ENCODE measurements at regions not wholly inside any gene's neighbourhood (a gene's known extent, or its start where the extent isn't known, plus 50 kb on each side); places are given as distances from the start of the nearest gene placed in this dataset.

- no peak overlapping the region for H3K4me3 ChIP-seq
- H3K9ac ChIP-seq (ENCODE audit: insufficient read length) = no peak overlapping the region
- no peak overlapping the region for H3K27ac ChIP-seq
- H3K36me3 ChIP-seq (ENCODE audit: insufficient read depth, low read length) = no peaks in the 10 kb centered on the region
- no peaks in the 10 kb centered on the region for H3K9me3 ChIP-seq (ENCODE audit: low read depth, low read length)
- TF ChIP-seq FOXP2 (optimal IDR thresholded peaks at IDR 0.05; ENCODE audit: control extremely low read depth, extremely low read length, insufficient read depth) (no peak), EZH2 (IDR thresholded peaks at IDR 0.05) (no peak), POLR2AphosphoS5 (IDR thresholded peaks at IDR 0.05; ENCODE audit: borderline replicate concordance, low read depth, low read length) (no peak)
- no peak for DNase-seq (ENCODE audit: low read depth, low spot score)
Observed at GRCh38 chr11:92880381-92880780, 89.1 kb upstream of the MTNR1B start.

GRCh38 chr11:92881940-92882450, 87.5 kb upstream of the MTNR1B start:
- DNase-seq (ENCODE audit: low read depth, low spot score) = no peak
- H3K9ac ChIP-seq (ENCODE audit: insufficient read length) = no peak overlapping the region
- H3K9me3 ChIP-seq (ENCODE audit: low read depth, low read length) = no peaks in the 10 kb centered on the region
- H3K27ac ChIP-seq = no peak overlapping the region
- TF ChIP-seq FOXP2 (optimal IDR thresholded peaks at IDR 0.05; ENCODE audit: control extremely low read depth, extremely low read length, insufficient read depth) (no peak), EZH2 (IDR thresholded peaks at IDR 0.05) (no peak), POLR2AphosphoS5 (IDR thresholded peaks at IDR 0.05; ENCODE audit: borderline replicate concordance, low read depth, low read length) (no peak)
- H3K36me3 ChIP-seq (ENCODE audit: insufficient read depth, low read length) = no peaks in the 10 kb centered on the region
- no peak overlapping the region for H3K4me3 ChIP-seq

GRCh38 chr11:92882828-92883611, 86.4 kb upstream of the MTNR1B start:
- DNase-seq (ENCODE audit: low read depth, low spot score) = no peak
- Histone ChIP-seq H3K9me3 (ENCODE audit: low read depth, low read length) (no peaks in the 10 kb centered on the region), H3K36me3 (ENCODE audit: insufficient read depth, low read length) (no peaks in the 10 kb centered on the region), H3K4me3 (no peak overlapping the region), H3K27ac (no peak overlapping the region), H3K9ac (ENCODE audit: insufficient read length) (no peak overlapping the region)
- no peak for TF ChIP-seq POLR2AphosphoS5 (IDR thresholded peaks at IDR 0.05; ENCODE audit: borderline replicate concordance, low read depth, low read length)
- TF ChIP-seq FOXP2 (optimal IDR thresholded peaks at IDR 0.05; ENCODE audit: control extremely low read depth, extremely low read length, insufficient read depth) = no peak
- no peak for TF ChIP-seq EZH2 (IDR thresholded peaks at IDR 0.05)

GRCh38 chr11:92885600-92885999, 83.9 kb upstream of the MTNR1B start:
- H3K36me3 ChIP-seq (ENCODE audit: insufficient read depth, low read length) = no peaks in the 10 kb centered on the region
- no peak for TF ChIP-seq POLR2AphosphoS5 (IDR thresholded peaks at IDR 0.05; ENCODE audit: borderline replicate concordance, low read depth, low read length)
- no peak for TF ChIP-seq FOXP2 (optimal IDR thresholded peaks at IDR 0.05; ENCODE audit: control extremely low read depth, extremely low read length, insufficient read depth)
- no peak for TF ChIP-seq EZH2 (IDR thresholded peaks at IDR 0.05)
- H3K27ac ChIP-seq = no peak overlapping the region
- DNase-seq (ENCODE audit: low read depth, low spot score) = no peak
- no peaks in the 10 kb centered on the region for H3K9me3 ChIP-seq (ENCODE audit: low read depth, low read length)
- H3K9ac ChIP-seq (ENCODE audit: insufficient read length) = no peak overlapping the region
- H3K4me3 ChIP-seq = no peak overlapping the region

- DNase-seq (ENCODE audit: low read depth, low spot score) = peak; percentile 70
- H3K9ac ChIP-seq (ENCODE audit: insufficient read length) = no peak overlapping the region
- H3K27ac ChIP-seq = no peak overlapping the region
- H3K36me3 ChIP-seq (ENCODE audit: insufficient read depth, low read length) = no peaks in the 10 kb centered on the region
- no peak overlapping the region for H3K4me3 ChIP-seq
- H3K9me3 ChIP-seq (ENCODE audit: low read depth, low read length) = no peaks in the 10 kb centered on the region
- TF ChIP-seq POLR2AphosphoS5 (IDR thresholded peaks at IDR 0.05; ENCODE audit: borderline replicate concordance, low read depth, low read length) (no peak), FOXP2 (optimal IDR thresholded peaks at IDR 0.05; ENCODE audit: control extremely low read depth, extremely low read length, insufficient read depth) (no peak), EZH2 (IDR thresholded peaks at IDR 0.05) (no peak)
Observed at GRCh38 chr11:92886243-92886905, 83.1 kb upstream of the MTNR1B start.

- DNase-seq (ENCODE audit: low read depth, low spot score) = no peak
- no peaks in the 10 kb centered on the region for H3K9me3 ChIP-seq (ENCODE audit: low read depth, low read length)
- H3K36me3 ChIP-seq (ENCODE audit: insufficient read depth, low read length) = no peaks in the 10 kb centered on the region
- no peak overlapping the region for H3K27ac ChIP-seq
- no peak for TF ChIP-seq EZH2 (IDR thresholded peaks at IDR 0.05)
- no peak overlapping the region for H3K4me3 ChIP-seq
- no peak overlapping the region for H3K9ac ChIP-seq (ENCODE audit: insufficient read length)
Observed at GRCh38 chr11:92888696-92889095, 80.8 kb upstream of the MTNR1B start.

GRCh38 chr11:92890846-92891245, 78.6 kb upstream of the MTNR1B start:
- TF ChIP-seq EZH2 (IDR thresholded peaks at IDR 0.05) (no peak), FOXP2 (optimal IDR thresholded peaks at IDR 0.05; ENCODE audit: control extremely low read depth, extremely low read length, insufficient read depth) (no peak), POLR2AphosphoS5 (IDR thresholded peaks at IDR 0.05; ENCODE audit: borderline replicate concordance, low read depth, low read length) (no peak)
- DNase-seq (ENCODE audit: low read depth, low spot score) = no peak

GRCh38 chr11:92892802-92893684, 76.4 kb upstream of the MTNR1B start:
- peak; percentile 40; the same call in 1 of the 2 replicates for TF ChIP-seq POLR2AphosphoS5 (IDR thresholded peaks at IDR 0.05; ENCODE audit: borderline replicate concordance, low read depth, low read length)
- no peak for TF ChIP-seq FOXP2 (optimal IDR thresholded peaks at IDR 0.05; ENCODE audit: control extremely low read depth, extremely low read length, insufficient read depth)
- TF ChIP-seq EZH2 (IDR thresholded peaks at IDR 0.05) = no peak
- no peaks in the 10 kb centered on the region for H3K9me3 ChIP-seq (ENCODE audit: low read depth, low read length)
- peak overlapping the region; percentile 32 for H3K4me3 ChIP-seq
- DNase-seq (ENCODE audit: low read depth, low spot score) = peak; percentile 75
- H3K9ac ChIP-seq (ENCODE audit: insufficient read length) = peak overlapping the region; percentile 51
- peak overlapping the region; percentile 78 for H3K27ac ChIP-seq
- no peaks in the 10 kb centered on the region for H3K36me3 ChIP-seq (ENCODE audit: insufficient read depth, low read length)

More at GRCh38 chr11:92890846-92891245, 78.6 kb upstream of the MTNR1B start:
- no peaks in the 10 kb centered on the region for H3K36me3 ChIP-seq (ENCODE audit: insufficient read depth, low read length)
- H3K27ac ChIP-seq = no peak overlapping the region
- H3K4me3 ChIP-seq = no peak overlapping the region
- no peak overlapping the region for H3K9ac ChIP-seq (ENCODE audit: insufficient read length)
- H3K9me3 ChIP-seq (ENCODE audit: low read depth, low read length) = no peaks in the 10 kb centered on the region

Data from SK-N-MC (cell line).